B cell (primary cell): ENCODE measurements at regions not wholly inside any gene's neighbourhood (a gene's known extent, or its start where the extent isn't known, plus 50 kb on each side); places are given as distances from the start of the nearest gene placed in this dataset.

ENCODE experiments used
- ATAC-seq: fragments of 200-7000 bp; cut with Tn5 transposase; one replicate; pipeline ENCODE4 v1.10.0; 2021; ENCODE audit warnings: low read depth, mild to moderate bottlenecking, moderate number of reproducible peaks, moderate library complexity
- CTCF ChIA-PET: fragments of 350-600 bp; sonication (Branson Sonifier 250); formaldehyde crosslinking; loops from one replicate; lab custom pipeline; 2021; ENCODE audit warnings: antibody characterized with exemption, inconsistent platforms; lab: Charles Lee
- POLR2A ChIA-PET: fragments of 350-600 bp; sonication (Branson Sonifier 250); formaldehyde crosslinking; loops from one replicate; lab custom pipeline; 2021; ENCODE audit warnings: antibody characterized with exemption; lab: Charles Lee
- DNase-seq: peaks from one replicate; pipeline ENCODE4 v3.0.0; 2013
- H2AFZ ChIP-seq: 2 replicates; pipeline ENCODE4 v1.6.1; 2012; ENCODE audit warnings: mild to moderate bottlenecking, low read depth, low read length; ENCODE audit not compliant: insufficient read depth, poor library complexity, severe bottlenecking
- H3K27ac ChIP-seq, 2 donors: 1 replicate in 1 of 2; 2 replicates in 1 of 2; pipeline ENCODE4 v1.5.1; 2012 to 2013; ENCODE audit warnings: low read length in 2 of 2, mild to moderate bottlenecking in 2 of 2, moderate library complexity in 1 of 2
- H3K27me3 ChIP-seq, 4 experiments: fragments of 200-600 bp in 1 of 4; sonication (generic) in 1 of 4; replicated peaks in 1 of 4; 1 replicate in 2 of 4; 2 replicates in 2 of 4; pipeline versions ENCODE4 v1.6.1 to v1.7.0; 2013 to 2016; ENCODE audit warnings: low read length in 3 of 4, mild to moderate bottlenecking in 2 of 4, mixed read lengths in 1 of 4, moderate library complexity in 1 of 4; ENCODE audit not compliant: insufficient read depth in 4 of 4, control insufficient read depth in 3 of 4; ENCODE audit errors: control extremely low read depth in 1 of 4
- H3K36me3 ChIP-seq, 2 experiments: replicated peaks in 1 of 2; 1 replicate in 1 of 2; 2 replicates in 1 of 2; pipeline versions ENCODE4 v1.6.1 to v1.7.1; 2013; ENCODE audit warnings: low read length in 1 of 2; ENCODE audit not compliant: insufficient read depth in 2 of 2, control insufficient read depth in 1 of 2; ENCODE audit errors: control extremely low read depth in 1 of 2, extremely low read depth in 1 of 2
- H3K4me1 ChIP-seq, 2 donors: fragments of 200-600 bp in 1 of 2; sonication (generic) in 1 of 2; 1 replicate in 1 of 2; 2 replicates in 1 of 2; pipeline versions ENCODE4 v1.5.1 to v1.6.1; 2013 to 2017; ENCODE audit warnings: low read length in 2 of 2; ENCODE audit not compliant: control insufficient read depth in 2 of 2, insufficient read depth in 2 of 2
- H3K4me2 ChIP-seq: replicated peaks from 2 replicates; pipeline ENCODE3; 2012; ENCODE audit warnings: mild to moderate bottlenecking, low read depth, low read length; ENCODE audit not compliant: poor library complexity, severe bottlenecking
- H3K4me3 ChIP-seq, 5 experiments: fragments of 200-600 bp in 1 of 5; sonication (generic) in 1 of 5; 1 replicate in 3 of 5; 2 replicates in 2 of 5; pipeline versions ENCODE4 v1.5.1 to v1.7.0; 2011 to 2016; ENCODE audit warnings: low read length in 4 of 5, mild to moderate bottlenecking in 4 of 5, low read depth in 2 of 5, control low read depth in 1 of 5, moderate library complexity in 1 of 5; ENCODE audit not compliant: insufficient read depth in 1 of 5; ENCODE audit errors: control extremely low read depth in 1 of 5, extremely low read depth in 1 of 5
- H3K79me2 ChIP-seq: fragments of 200-600 bp; sonication (generic); one replicate; pipeline ENCODE4 v1.6.0; 2016; ENCODE audit warnings: low read length; ENCODE audit not compliant: control insufficient read depth, insufficient read depth
- H3K9ac ChIP-seq: fragments of 200-600 bp; sonication (generic); 2 replicates; pipeline ENCODE4 v1.6.1; 2017; ENCODE audit warnings: mild to moderate bottlenecking, low read length, moderate library complexity
- H3K9me3 ChIP-seq, 3 donors: one replicate each; pipeline versions ENCODE4 v1.6.1 to v1.7.1; 2013; ENCODE audit warnings: low read length in 2 of 3; ENCODE audit not compliant: control insufficient read depth in 2 of 3, insufficient read depth in 1 of 3; ENCODE audit errors: control extremely low read depth in 1 of 3
- H4K20me1 ChIP-seq: 2 replicates; pipeline ENCODE4 v1.6.0; 2012; ENCODE audit warnings: mild to moderate bottlenecking, low read length; ENCODE audit not compliant: insufficient read depth, control insufficient read depth, poor library complexity, severe bottlenecking
- H3K27ac Mint-ChIP-seq: one replicate; pipeline ENCODE4 v1.8.0; 2021; ENCODE audit warnings: mixed read lengths
- H3K27me3 Mint-ChIP-seq: one replicate; pipeline ENCODE4 v1.8.0; 2021; ENCODE audit warnings: mixed read lengths
- H3K4me1 Mint-ChIP-seq: one replicate; pipeline ENCODE4 v1.8.0; 2021; ENCODE audit warnings: mixed read lengths
- H3K4me3 Mint-ChIP-seq: one replicate; pipeline ENCODE4 v1.8.0; 2021; ENCODE audit warnings: mixed read lengths
- H3K9me3 Mint-ChIP-seq: one replicate; pipeline ENCODE4 v1.8.0; 2022; ENCODE audit warnings: mixed read lengths; ENCODE audit not compliant: insufficient read depth
- EZH2 ChIP-seq: IDR thresholded peaks from 2 replicates; pipeline ENCODE4 v1.6.1; 2012; ENCODE audit warnings: borderline replicate concordance, low read depth, mild to moderate bottlenecking, moderate library complexity, low read length; ENCODE audit not compliant: insufficient read depth, poor library complexity, severe bottlenecking
- WGBS: methylation state at CpG from one replicate; pipeline ENCODE4 v1.1.5; 2013; ENCODE audit warnings: missing lambda C conversion rate; ENCODE audit not compliant: insufficient coverage; 5-methylcytosine and 5-hydroxymethylcytosine counted together
- intact Hi-C: fragments of 100-400 bp; cut with micrococcal nuclease; formaldehyde crosslinking; loops from one replicate; pipeline ENCODE4 v1.10.0; 2022
- TF ChIP-seq, protein P1 (sequence below): fragments of 200-600 bp; IDR thresholded peaks from one replicate; pipeline ENCODE4 v1.8.0; 2022; ENCODE audit warnings: antibody characterized with exemption, mild to moderate bottlenecking

DNA sequence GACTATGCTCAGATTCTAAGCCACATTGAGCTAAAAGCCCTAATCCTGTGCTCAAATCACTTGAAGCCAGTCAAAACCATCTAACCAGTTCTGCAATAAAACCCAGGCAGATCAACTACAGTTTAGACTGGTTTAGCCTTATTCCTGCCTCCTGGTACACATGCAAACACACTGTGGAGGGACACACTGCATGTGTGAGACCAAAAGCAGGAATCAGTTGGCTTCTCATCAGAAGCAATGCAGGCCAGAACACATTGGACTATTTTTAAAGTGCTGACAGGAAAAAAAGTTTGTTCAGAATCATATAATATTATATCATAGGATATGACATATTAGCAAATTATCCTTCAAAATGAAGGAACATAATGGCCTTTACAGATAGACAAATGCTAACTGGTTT, 52.5 kb upstream of the NT5C1B start:
- H3K79me2 ChIP-seq = no peaks in the 10 kb centered on the region
- ChIA-PET POLR2A (no interaction called here), CTCF (no interaction called here)
- no peaks in the 10 kb centered on the region for H3K27me3 Mint-ChIP-seq
- no peak overlapping the region for H3K4me2 ChIP-seq
- H4K20me1 ChIP-seq = no peaks in the 10 kb centered on the region
- no peaks in the 10 kb centered on the region for H3K27me3 ChIP-seq
- TF ChIP-seq EZH2 = no peak
- TF ChIP-seq, protein P1, sequence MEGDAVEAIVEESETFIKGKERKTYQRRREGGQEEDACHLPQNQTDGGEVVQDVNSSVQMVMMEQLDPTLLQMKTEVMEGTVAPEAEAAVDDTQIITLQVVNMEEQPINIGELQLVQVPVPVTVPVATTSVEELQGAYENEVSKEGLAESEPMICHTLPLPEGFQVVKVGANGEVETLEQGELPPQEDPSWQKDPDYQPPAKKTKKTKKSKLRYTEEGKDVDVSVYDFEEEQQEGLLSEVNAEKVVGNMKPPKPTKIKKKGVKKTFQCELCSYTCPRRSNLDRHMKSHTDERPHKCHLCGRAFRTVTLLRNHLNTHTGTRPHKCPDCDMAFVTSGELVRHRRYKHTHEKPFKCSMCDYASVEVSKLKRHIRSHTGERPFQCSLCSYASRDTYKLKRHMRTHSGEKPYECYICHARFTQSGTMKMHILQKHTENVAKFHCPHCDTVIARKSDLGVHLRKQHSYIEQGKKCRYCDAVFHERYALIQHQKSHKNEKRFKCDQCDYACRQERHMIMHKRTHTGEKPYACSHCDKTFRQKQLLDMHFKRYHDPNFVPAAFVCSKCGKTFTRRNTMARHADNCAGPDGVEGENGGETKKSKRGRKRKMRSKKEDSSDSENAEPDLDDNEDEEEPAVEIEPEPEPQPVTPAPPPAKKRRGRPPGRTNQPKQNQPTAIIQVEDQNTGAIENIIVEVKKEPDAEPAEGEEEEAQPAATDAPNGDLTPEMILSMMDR = no peak
- intact Hi-C loops = no loop called here
- H3K9ac ChIP-seq = no peak overlapping the region
- H3K9me3 ChIP-seq = peaks cover 0 to 13% (median 1%) of the 10 kb centered on the region in 3 donors
- no peak overlapping the region for H3K4me3 ChIP-seq
- H2AFZ ChIP-seq = no peak overlapping the region
- peaks cover 5% of the 10 kb centered on the region for H3K9me3 Mint-ChIP-seq
- H3K27ac Mint-ChIP-seq = no peak overlapping the region
- H3K27ac ChIP-seq = no peak overlapping the region
- no peak for DNase-seq
- no peaks in the 10 kb centered on the region for H3K4me1 Mint-ChIP-seq
- no peaks in the 10 kb centered on the region for H3K36me3 ChIP-seq
- no peaks in the 10 kb centered on the region for H3K4me1 ChIP-seq
- no peak overlapping the region for H3K4me3 Mint-ChIP-seq
- no peak for ATAC-seq

DNA sequence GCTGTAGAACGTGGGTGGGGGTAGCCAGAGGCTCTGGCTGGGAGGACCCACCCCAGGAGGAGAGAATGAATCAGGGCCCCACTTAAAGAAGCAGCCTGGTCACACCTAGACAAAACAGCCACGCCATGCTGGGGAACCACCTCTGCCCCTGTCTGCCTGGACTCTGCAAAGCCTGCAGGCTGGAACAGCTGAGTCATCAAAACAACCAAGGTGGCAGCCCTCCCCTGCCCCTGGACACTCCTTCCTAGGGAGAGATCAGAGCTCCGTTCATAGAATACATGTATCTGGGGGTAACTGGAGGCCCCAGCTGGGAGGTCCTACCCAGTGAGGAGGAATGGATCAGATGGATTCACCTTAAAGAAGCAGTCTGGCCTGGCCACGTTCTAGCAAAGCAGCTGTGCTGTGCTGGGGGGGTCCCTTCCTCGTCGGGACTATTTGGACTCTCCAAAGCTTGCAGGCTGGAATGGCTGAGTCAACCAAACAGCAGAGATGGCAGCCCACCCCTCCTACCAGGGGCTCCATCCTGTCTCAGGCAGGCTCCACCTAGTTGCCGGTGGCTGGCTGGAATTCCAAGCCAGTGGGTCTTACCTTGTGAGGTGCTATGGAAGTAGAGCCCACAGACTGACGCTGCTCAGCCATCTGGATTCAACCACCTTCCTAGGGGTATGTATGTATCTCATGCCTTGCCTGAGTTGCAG, 50.5 kb upstream of the NT5C1B start:
- H3K4me1 Mint-ChIP-seq = no peaks in the 10 kb centered on the region
- DNase-seq = peak; percentile 2
- no peak overlapping the region for H3K4me3 Mint-ChIP-seq
- H3K9me3 ChIP-seq = peaks cover 1 to 13% (median 8%) of the 10 kb centered on the region in 3 donors
- H3K4me2 ChIP-seq = no peak overlapping the region
- H3K4me3 ChIP-seq = no peak overlapping the region
- no peak overlapping the region for H2AFZ ChIP-seq
- no peak overlapping the region for H3K9ac ChIP-seq
- ATAC-seq = no peak
- H3K79me2 ChIP-seq = no peaks in the 10 kb centered on the region
- POLR2A ChIA-PET = no interaction called here
- 83% methylated on average over 7 of the region's 8 CpGs for WGBS
- peaks cover 11% of the 10 kb centered on the region for H3K9me3 Mint-ChIP-seq
- H3K4me1 ChIP-seq = no peaks in the 10 kb centered on the region
- no peak overlapping the region for H3K27ac Mint-ChIP-seq
- TF ChIP-seq, protein P1 = no peak
- no peak for TF ChIP-seq EZH2
- H3K27ac ChIP-seq = no peak overlapping the region
- no peaks in the 10 kb centered on the region for H3K36me3 ChIP-seq
- H3K27me3 Mint-ChIP-seq = no peaks in the 10 kb centered on the region
- CTCF ChIA-PET = no interaction called here
- intact Hi-C loops = no loop called here
- no peaks in the 10 kb centered on the region for H3K27me3 ChIP-seq
- H4K20me1 ChIP-seq = no peaks in the 10 kb centered on the region
